SK-N-MC (cell line): ENCODE measurements at regions not wholly inside any gene's neighbourhood (a gene's known extent, or its start where the extent isn't known, plus 50 kb on each side); places are given as distances from the start of the nearest gene placed in this dataset.

Experiments
- DNase-seq: peaks from one replicate; pipeline ENCODE4 v3.0.0-alpha.2; 2011; ENCODE audit warnings: low read depth, low spot score
- H3K27ac ChIP-seq: fragments of 200-600 bp; sonication (generic); 2 replicates; pipeline ENCODE4 v1.5.1; 2016; ENCODE audit warnings: mixed run types
- H3K36me3 ChIP-seq: fragments of 200-600 bp; sonication (generic); 2 replicates; pipeline ENCODE4 v1.6.1; 2017; ENCODE audit warnings: antibody characterized with exemption, low read length, mixed read lengths; ENCODE audit not compliant: insufficient read depth
- H3K4me3 ChIP-seq: fragments of 200-600 bp; sonication (generic); 2 replicates; pipeline ENCODE4 v1.5.1; 2016
- H3K9ac ChIP-seq: fragments of 200-600 bp; sonication (generic); 2 replicates; pipeline ENCODE4 v1.8.0; 2017; ENCODE audit warnings: mixed run types, mixed read lengths; ENCODE audit not compliant: insufficient read length
- H3K9me3 ChIP-seq: fragments of 200-600 bp; sonication (generic); 2 replicates; pipeline ENCODE4 v1.6.1; 2017; ENCODE audit warnings: low read depth, mild to moderate bottlenecking, antibody characterized with exemption, low read length, moderate library complexity, mixed read lengths
- EZH2 ChIP-seq: fragments of 200-600 bp; sonication (generic); IDR thresholded peaks from one replicate; pipeline ENCODE4 v1.6.1; 2017; ENCODE audit warnings: antibody characterized with exemption
- FOXP2 ChIP-seq: optimal IDR thresholded peaks from 2 replicates; pipeline ENCODE3; 2011; ENCODE audit warnings: mild to moderate bottlenecking, moderate library complexity; ENCODE audit not compliant: insufficient read depth; ENCODE audit errors: extremely low read length, control extremely low read depth
- POLR2AphosphoS5 ChIP-seq: IDR thresholded peaks from 2 replicates; pipeline ENCODE4 v1.6.1; 2012; ENCODE audit warnings: mild to moderate bottlenecking, low read depth, low read length, borderline replicate concordance

DNA sequence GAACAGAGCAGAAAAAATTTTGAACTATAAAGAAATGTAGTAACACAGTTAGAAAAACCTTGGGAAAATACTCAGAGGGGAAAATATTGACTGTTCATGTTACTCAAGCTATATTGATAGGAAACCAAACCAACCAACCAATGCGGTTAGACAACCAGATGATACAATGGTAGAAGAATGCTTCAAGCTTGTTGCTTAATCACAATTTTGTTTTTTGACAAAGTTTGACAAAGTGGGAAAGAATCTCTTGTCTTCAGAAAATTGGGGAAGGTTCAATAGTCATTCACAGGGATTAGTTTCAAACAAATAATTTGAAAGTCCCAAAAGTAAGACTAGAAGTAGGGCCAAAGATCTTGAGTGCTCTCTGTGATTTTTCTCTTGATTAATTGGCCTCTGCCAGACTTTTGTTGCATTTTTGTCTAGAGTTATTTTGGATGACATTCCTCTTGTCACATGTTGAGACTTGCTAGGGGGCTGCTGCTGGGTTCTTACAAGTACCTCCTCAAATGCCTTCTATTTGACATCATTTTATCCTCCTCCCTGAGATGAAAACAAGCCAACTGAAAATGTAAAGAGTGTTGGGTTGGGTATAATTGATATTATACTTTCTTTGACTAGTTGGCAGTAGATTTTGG lies 233.1 kb upstream of the PHYHIPL start:
- DNase-seq: no peak
- H3K9ac ChIP-seq: no peak overlapping the region
- H3K4me3 ChIP-seq: no peak overlapping the region
- TF ChIP-seq POLR2AphosphoS5 (no peak), EZH2 (no peak), FOXP2 (no peak)
- H3K36me3 ChIP-seq: no peaks in the 10 kb centered on the region
- no peaks in the 10 kb centered on the region for H3K9me3 ChIP-seq
- H3K27ac ChIP-seq: no peak overlapping the region

DNA sequence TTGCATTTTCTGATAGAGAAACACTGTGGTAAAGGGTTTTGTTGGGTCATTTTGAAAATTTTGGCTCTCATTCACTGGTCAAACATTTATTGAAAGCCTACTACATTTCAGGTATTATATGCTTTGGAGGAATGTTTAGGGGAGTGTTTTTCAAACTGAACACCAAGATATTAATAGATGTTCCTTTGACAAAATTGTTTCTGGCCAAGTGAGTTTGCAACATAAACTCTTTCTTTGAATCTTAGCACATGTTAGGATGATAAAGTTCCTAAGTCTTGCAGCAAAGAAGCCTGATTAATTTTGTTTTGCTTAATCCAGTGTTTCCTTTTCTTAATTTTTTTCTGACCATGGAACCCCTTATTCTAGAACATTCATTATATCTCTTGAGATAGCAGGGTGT lies 232.5 kb upstream of the PHYHIPL start:
- no peaks in the 10 kb centered on the region for H3K9me3 ChIP-seq
- no peak overlapping the region for H3K9ac ChIP-seq
- no peaks in the 10 kb centered on the region for H3K36me3 ChIP-seq
- H3K27ac ChIP-seq: no peak overlapping the region
- no peak for TF ChIP-seq POLR2AphosphoS5
- no peak for TF ChIP-seq EZH2
- TF ChIP-seq FOXP2: no peak
- DNase-seq: no peak
- no peak overlapping the region for H3K4me3 ChIP-seq

DNA sequence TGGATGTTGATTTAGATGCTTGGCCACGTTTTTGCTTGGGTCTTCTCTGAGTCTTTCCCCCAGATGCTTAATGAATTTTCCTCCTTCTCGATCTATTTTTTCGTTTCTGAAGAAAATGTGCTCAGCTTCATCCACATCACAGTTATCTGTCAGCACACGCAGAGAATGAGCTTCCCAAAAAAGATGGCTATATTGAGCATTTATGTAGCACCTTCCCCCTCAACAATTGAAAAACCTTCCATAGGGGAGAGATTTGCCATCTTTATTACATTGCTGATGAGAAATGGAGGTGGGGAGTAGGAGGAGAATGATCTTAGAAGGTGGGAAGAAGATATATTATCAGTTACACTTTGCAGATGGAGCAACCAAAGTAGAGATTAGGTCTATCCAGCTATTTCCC lies 228.1 kb upstream of the PHYHIPL start:
- no peak overlapping the region for H3K4me3 ChIP-seq
- DNase-seq: no peak
- no peak overlapping the region for H3K27ac ChIP-seq
- no peak overlapping the region for H3K9ac ChIP-seq
- TF ChIP-seq FOXP2: no peak
- TF ChIP-seq EZH2: no peak
- no peaks in the 10 kb centered on the region for H3K36me3 ChIP-seq
- H3K9me3 ChIP-seq: no peaks in the 10 kb centered on the region

GRCh38 chr10:58950618-58951017 lies 225.8 kb upstream of the PHYHIPL start:
- H3K9ac ChIP-seq: no peak overlapping the region
- no peak for TF ChIP-seq EZH2
- no peak for TF ChIP-seq POLR2AphosphoS5
- TF ChIP-seq FOXP2: no peak
- H3K4me3 ChIP-seq: no peak overlapping the region
- no peak for DNase-seq
- no peaks in the 10 kb centered on the region for H3K9me3 ChIP-seq
- no peaks in the 10 kb centered on the region for H3K36me3 ChIP-seq
- no peak overlapping the region for H3K27ac ChIP-seq

DNA sequence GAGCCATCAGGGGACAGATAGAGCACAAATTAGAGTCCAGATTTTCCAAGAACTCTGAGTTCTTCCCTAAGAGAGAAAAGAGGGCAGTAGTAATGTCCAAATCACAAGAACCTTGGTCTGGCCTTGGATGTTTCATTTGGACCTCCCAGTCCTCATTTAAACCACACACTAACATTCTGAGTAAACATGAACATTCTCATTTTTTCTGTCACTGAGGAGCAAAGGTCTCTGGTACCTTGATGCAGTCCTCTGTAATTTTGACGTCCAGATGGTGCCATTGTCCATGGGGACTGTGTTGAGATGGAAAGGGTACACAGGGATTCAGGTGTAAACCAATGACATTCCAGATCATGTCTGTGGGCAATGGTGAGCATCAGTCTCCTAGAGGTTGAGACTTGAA lies 225.4 kb upstream of the PHYHIPL start:
- Histone ChIP-seq H3K4me3 (no peak overlapping the region), H3K36me3 (no peaks in the 10 kb centered on the region), H3K9ac (no peak overlapping the region), H3K27ac (no peak overlapping the region), H3K9me3 (no peaks in the 10 kb centered on the region)
- TF ChIP-seq FOXP2 (no peak), POLR2AphosphoS5 (no peak)
- DNase-seq: no peak

GRCh38 chr10:58951746-58952145 lies 224.7 kb upstream of the PHYHIPL start:
- H3K27ac ChIP-seq: no peak overlapping the region
- H3K9ac ChIP-seq: no peak overlapping the region
- H3K4me3 ChIP-seq: no peak overlapping the region
- no peak for DNase-seq
- no peaks in the 10 kb centered on the region for H3K36me3 ChIP-seq
- TF ChIP-seq POLR2AphosphoS5: no peak
- no peak for TF ChIP-seq FOXP2
- no peak for TF ChIP-seq EZH2
- no peaks in the 10 kb centered on the region for H3K9me3 ChIP-seq

DNA sequence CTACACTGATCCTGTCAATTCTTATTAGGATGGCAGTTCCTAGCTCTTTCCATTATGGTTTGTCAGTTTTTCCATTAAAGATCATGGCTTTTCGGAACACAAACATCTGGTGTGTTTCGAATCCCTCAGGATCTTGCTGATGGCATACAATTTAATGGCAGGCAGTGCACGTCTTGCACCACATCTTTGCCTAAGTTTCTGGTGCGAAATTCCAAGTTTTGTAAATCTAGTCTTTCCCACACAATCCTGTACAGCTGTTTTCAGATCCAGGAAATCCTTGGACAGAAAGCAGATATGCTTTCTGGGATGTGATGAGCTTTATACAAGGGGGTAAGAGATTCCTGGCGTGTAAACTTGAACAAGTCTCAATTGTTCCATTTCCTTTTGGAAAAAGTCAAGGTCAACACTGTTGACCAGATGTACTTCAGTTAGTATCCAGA lies 224.3 kb upstream of the PHYHIPL start:
- Histone ChIP-seq H3K36me3 (no peaks in the 10 kb centered on the region), H3K9me3 (no peaks in the 10 kb centered on the region), H3K27ac (no peak overlapping the region), H3K9ac (no peak overlapping the region), H3K4me3 (no peak overlapping the region)
- DNase-seq: no peak
- TF ChIP-seq EZH2 (no peak), FOXP2 (no peak)

- TF ChIP-seq POLR2AphosphoS5: no peak
- TF ChIP-seq EZH2: no peak
- TF ChIP-seq FOXP2: no peak
- H3K9ac ChIP-seq: no peak overlapping the region
- no peaks in the 10 kb centered on the region for H3K36me3 ChIP-seq
- H3K4me3 ChIP-seq: no peak overlapping the region
- no peaks in the 10 kb centered on the region for H3K9me3 ChIP-seq
- DNase-seq: peak; percentile 3
- H3K27ac ChIP-seq: no peak overlapping the region
Measured at GRCh38 chr10:58952747-58953466, 223.5 kb upstream of the PHYHIPL start.

GRCh38 chr10:58954178-58954577 lies 222.3 kb upstream of the PHYHIPL start:
- no peak overlapping the region for H3K9ac ChIP-seq
- H3K36me3 ChIP-seq: no peaks in the 10 kb centered on the region
- no peaks in the 10 kb centered on the region for H3K9me3 ChIP-seq
- H3K4me3 ChIP-seq: no peak overlapping the region
- TF ChIP-seq EZH2: no peak
- TF ChIP-seq POLR2AphosphoS5: no peak
- no peak for TF ChIP-seq FOXP2
- no peak for DNase-seq
- H3K27ac ChIP-seq: no peak overlapping the region
